ENCODE measurements at regions not wholly inside any gene's neighbourhood (a gene's known extent, or its start where the extent isn't known, plus 50 kb on each side); places are given as distances from the start of the nearest gene placed in this dataset.

GRCh38 chr3:39744746-39745145 is 64.7 kb upstream of the MYRIP start:
- Histone ChIP-seq H3K4me3 (ENCODE audit: low read depth, low read length) (no peak overlapping the region), H3K9me3 (no peaks in the 10 kb centered on the region), H3K4me1 (no peaks in the 10 kb centered on the region), H3K27me3 (replicated peaks; ENCODE audit: control insufficient read depth, insufficient read depth, low read length) (no peaks in the 10 kb centered on the region), H3K36me3 (ENCODE audit: control insufficient read depth, insufficient read depth, low read length) (no peaks in the 10 kb centered on the region)
- peaks cover 2% of the 10 kb centered on the region for H3K27me3 Mint-ChIP-seq (ENCODE audit: insufficient read depth, unreplicated experiment)
- no peak for TF ChIP-seq CTCF (IDR thresholded peaks at IDR 0.05; ENCODE audit: insufficient read depth in 1 of 2, low read depth in 1 of 2, low read length in 1 of 2, severe bottlenecking in 1 of 2, unreplicated experiment in 1 of 2)
- H3K36me3 Mint-ChIP-seq (ENCODE audit: insufficient read depth, unreplicated experiment): no peaks in the 10 kb centered on the region
- no peak overlapping the region for H3K4me3 Mint-ChIP-seq (ENCODE audit: unreplicated experiment)
- BruUV-seq (replicated peaks): no TSS peak
- H3K9me3 Mint-ChIP-seq (ENCODE audit: unreplicated experiment): peaks cover 6% of the 10 kb centered on the region
- DNase-seq: no peak
- intact Hi-C loops (cut with micrococcal nuclease; ENCODE audit: unreplicated experiment): no loop called here
- no peak overlapping the region for H3K27ac Mint-ChIP-seq (ENCODE audit: unreplicated experiment)
- no peaks in the 10 kb centered on the region for H3K4me1 Mint-ChIP-seq (ENCODE audit: low read depth, unreplicated experiment)
- CTCF ChIA-PET: no interaction called here
- POLR2A ChIA-PET: no interaction called here

GRCh38 chr3:39748002-39748401 is 61.4 kb upstream of the MYRIP start:
- Histone ChIP-seq H3K27me3 (replicated peaks; ENCODE audit: control insufficient read depth, insufficient read depth, low read length) (no peaks in the 10 kb centered on the region), H3K4me3 (ENCODE audit: low read depth, low read length) (no peak overlapping the region), H3K9me3 (no peaks in the 10 kb centered on the region), H3K36me3 (ENCODE audit: control insufficient read depth, insufficient read depth, low read length) (no peaks in the 10 kb centered on the region), H3K4me1 (no peaks in the 10 kb centered on the region; the same call in 1 of the 2 replicates)
- no peaks in the 10 kb centered on the region for H3K27me3 Mint-ChIP-seq (ENCODE audit: insufficient read depth, unreplicated experiment)
- DNase-seq: no peak
- ChIA-PET POLR2A (no interaction called here), CTCF (no interaction called here)
- BruUV-seq (replicated peaks): no TSS peak
- no peak overlapping the region for H3K4me3 Mint-ChIP-seq (ENCODE audit: unreplicated experiment)
- intact Hi-C loops (cut with micrococcal nuclease; ENCODE audit: unreplicated experiment): no loop called here
- no peak for TF ChIP-seq CTCF (IDR thresholded peaks at IDR 0.05; ENCODE audit: insufficient read depth in 1 of 2, low read depth in 1 of 2, low read length in 1 of 2, severe bottlenecking in 1 of 2, unreplicated experiment in 1 of 2)
- H3K4me1 Mint-ChIP-seq (ENCODE audit: low read depth, unreplicated experiment): peaks cover 13% of the 10 kb centered on the region
- peaks cover under 1% of the 10 kb centered on the region for H3K9me3 Mint-ChIP-seq (ENCODE audit: unreplicated experiment)
- no peaks in the 10 kb centered on the region for H3K36me3 Mint-ChIP-seq (ENCODE audit: insufficient read depth, unreplicated experiment)
- H3K27ac Mint-ChIP-seq (ENCODE audit: unreplicated experiment): no peak overlapping the region

GRCh38 chr3:39748763-39749162 is 60.6 kb upstream of the MYRIP start:
- no TSS peak for BruUV-seq (replicated peaks)
- Mint-ChIP-seq H3K4me1 (ENCODE audit: low read depth, unreplicated experiment) (peaks cover 14% of the 10 kb centered on the region), H3K27me3 (ENCODE audit: insufficient read depth, unreplicated experiment) (no peaks in the 10 kb centered on the region), H3K27ac (ENCODE audit: unreplicated experiment) (no peak overlapping the region), H3K4me3 (ENCODE audit: unreplicated experiment) (no peak overlapping the region), H3K9me3 (ENCODE audit: unreplicated experiment) (no peaks in the 10 kb centered on the region), H3K36me3 (ENCODE audit: insufficient read depth, unreplicated experiment) (no peaks in the 10 kb centered on the region)
- intact Hi-C loops (cut with micrococcal nuclease; ENCODE audit: unreplicated experiment): no loop called here
- no peak for DNase-seq
- Histone ChIP-seq H3K4me3 (ENCODE audit: low read depth, low read length) (no peak overlapping the region), H3K9me3 (no peaks in the 10 kb centered on the region), H3K36me3 (ENCODE audit: control insufficient read depth, insufficient read depth, low read length) (no peaks in the 10 kb centered on the region), H3K4me1 (no peaks in the 10 kb centered on the region; the same call in 1 of the 2 replicates), H3K27me3 (replicated peaks; ENCODE audit: control insufficient read depth, insufficient read depth, low read length) (no peaks in the 10 kb centered on the region)
- TF ChIP-seq CTCF (IDR thresholded peaks at IDR 0.05; ENCODE audit: insufficient read depth in 1 of 2, low read depth in 1 of 2, low read length in 1 of 2, severe bottlenecking in 1 of 2, unreplicated experiment in 1 of 2): no peak
- POLR2A ChIA-PET: no interaction called here
- CTCF ChIA-PET: no interaction called here

All from Caco-2 (cell line).